HG03558 (cell line): ENCODE measurements at regions not wholly inside any gene's neighbourhood (a gene's known extent, or its start where the extent isn't known, plus 50 kb on each side); places are given as distances from the start of the nearest gene placed in this dataset.

Source experiments
- ATAC-seq: cut with Tn5 transposase; IDR thresholded peaks from one replicate; pipeline ENCODE4 v1.9.1; 2021; ENCODE audit warnings: moderate number of reproducible peaks; ENCODE audit not compliant: unreplicated experiment; ENCODE audit errors: extremely low read depth

- ATAC-seq, result no peak
Observed at GRCh38 chr9:106619211-106619610, 243.8 kb upstream of the ZNF462 start.

GRCh38 chr9:106620081-106620480 is 242.9 kb upstream of the ZNF462 start:
- no peak for ATAC-seq

GRCh38 chr9:106620866-106621265 is 242.1 kb upstream of the ZNF462 start:
- no peak for ATAC-seq

- ATAC-seq, result no peak
Observed at GRCh38 chr9:106621313-106622163, 241.4 kb upstream of the ZNF462 start.

GRCh38 chr9:106622164-106622487 is 240.8 kb upstream of the ZNF462 start:
- ATAC-seq, result no peak

GRCh38 chr9:106623558-106623957 is 239.4 kb upstream of the ZNF462 start:
- ATAC-seq, result no peak

GRCh38 chr9:106625259-106625789 is 237.6 kb upstream of the ZNF462 start:
- no peak for ATAC-seq

GRCh38 chr9:106626936-106627335 is 236.0 kb upstream of the ZNF462 start:
- ATAC-seq, result no peak

- ATAC-seq, result no peak
Observed at GRCh38 chr9:106632621-106633020, 230.3 kb upstream of the ZNF462 start.

- no peak for ATAC-seq
Observed at GRCh38 chr9:106634183-106634582, 228.8 kb upstream of the ZNF462 start.

- ATAC-seq, result no peak
Observed at GRCh38 chr9:106634641-106635040, 228.3 kb upstream of the ZNF462 start.

GRCh38 chr9:106637486-106637885 is 225.5 kb upstream of the ZNF462 start:
- ATAC-seq, result no peak

GRCh38 chr9:106639873-106640568 is 222.9 kb upstream of the ZNF462 start:
- ATAC-seq, result no peak

- ATAC-seq, result no peak
Observed at GRCh38 chr9:106643211-106643930, 219.6 kb upstream of the ZNF462 start.

- ATAC-seq, result no peak
Observed at GRCh38 chr9:106644661-106645060, 218.3 kb upstream of the ZNF462 start.

- no peak for ATAC-seq
Observed at GRCh38 chr9:106648799-106649198, 214.2 kb upstream of the ZNF462 start.

- no peak for ATAC-seq
Observed at GRCh38 chr9:106649664-106650063, 213.3 kb upstream of the ZNF462 start.

- no peak for ATAC-seq
Observed at GRCh38 chr9:106653213-106653612, 209.8 kb upstream of the ZNF462 start.

GRCh38 chr9:106655966-106656365 is 207.0 kb upstream of the ZNF462 start:
- no peak for ATAC-seq

- ATAC-seq, result no peak
Observed at GRCh38 chr9:106657926-106658325, 205.0 kb upstream of the ZNF462 start.

- ATAC-seq, result no peak
Observed at GRCh38 chr9:106668534-106668933, 194.4 kb upstream of the ZNF462 start.
